HUES48 (cell line): ENCODE measurements at regions not wholly inside any gene's neighbourhood (a gene's known extent, or its start where the extent isn't known, plus 50 kb on each side); places are given as distances from the start of the nearest gene placed in this dataset.
"Not testable (repeated sequence)": the region's sequence is repeated elsewhere in the genome, so short reads cannot be mapped to it uniquely, and the experiment has no call there.

ENCODE experiments used
- H3K27ac ChIP-seq: one replicate; pipeline ENCODE4 v1.7.0; 2013; ENCODE audit warnings: low read depth, low read length, inconsistent platforms
- H3K27me3 ChIP-seq: 2 replicates; pipeline ENCODE4 v1.6.1; 2013; ENCODE audit warnings: mild to moderate bottlenecking, low read length; ENCODE audit not compliant: control insufficient read depth, insufficient read depth
- H3K36me3 ChIP-seq: 2 replicates; pipeline ENCODE4 v1.6.1; 2013; ENCODE audit warnings: low read length; ENCODE audit not compliant: control insufficient read depth, insufficient read depth
- H3K4me1 ChIP-seq: 2 replicates; pipeline ENCODE4 v1.6.1; 2013; ENCODE audit warnings: mild to moderate bottlenecking, low read length; ENCODE audit not compliant: control insufficient read depth, insufficient read depth
- H3K4me3 ChIP-seq: 2 replicates; pipeline ENCODE4 v1.5.1; 2013; ENCODE audit warnings: mild to moderate bottlenecking, low read depth, low read length
- H3K9ac ChIP-seq: 2 replicates; pipeline ENCODE4 v1.6.1; 2013; ENCODE audit warnings: mild to moderate bottlenecking, low read depth, low read length, moderate library complexity
- H3K9me3 ChIP-seq: 2 replicates; pipeline ENCODE4 v1.6.1; 2013; ENCODE audit warnings: low read length; ENCODE audit not compliant: control insufficient read depth, insufficient read depth

DNA sequence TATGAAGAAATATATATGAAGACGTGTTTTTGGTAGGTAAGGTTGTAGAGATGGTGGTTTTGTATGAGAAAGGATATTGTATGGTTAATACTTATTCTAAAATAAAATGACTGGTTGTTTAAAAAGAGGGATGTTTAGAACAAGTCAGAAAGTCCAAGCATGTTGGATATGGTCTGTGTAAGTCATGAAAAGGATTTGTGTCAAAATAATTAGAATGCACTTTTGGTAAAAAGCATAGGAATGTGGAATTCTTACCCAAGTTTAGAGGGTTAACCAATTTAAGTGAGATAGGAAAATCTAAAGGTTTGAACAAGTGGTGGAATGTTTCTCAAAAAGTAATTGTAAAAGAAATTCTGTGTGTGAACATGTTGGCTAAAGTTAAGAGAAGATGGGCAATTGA, 1556.5 kb upstream of the C9orf72 start:
- Histone ChIP-seq H3K4me3 (no peak overlapping the region; the same call in 1 of the 2 replicates), H3K4me1 (no peaks in the 10 kb centered on the region), H3K27ac (no peak overlapping the region), H3K27me3 (no peaks in the 10 kb centered on the region), H3K9ac (no peak overlapping the region), H3K9me3 (peaks cover 62% of the 10 kb centered on the region), H3K36me3 (no peaks in the 10 kb centered on the region)

DNA sequence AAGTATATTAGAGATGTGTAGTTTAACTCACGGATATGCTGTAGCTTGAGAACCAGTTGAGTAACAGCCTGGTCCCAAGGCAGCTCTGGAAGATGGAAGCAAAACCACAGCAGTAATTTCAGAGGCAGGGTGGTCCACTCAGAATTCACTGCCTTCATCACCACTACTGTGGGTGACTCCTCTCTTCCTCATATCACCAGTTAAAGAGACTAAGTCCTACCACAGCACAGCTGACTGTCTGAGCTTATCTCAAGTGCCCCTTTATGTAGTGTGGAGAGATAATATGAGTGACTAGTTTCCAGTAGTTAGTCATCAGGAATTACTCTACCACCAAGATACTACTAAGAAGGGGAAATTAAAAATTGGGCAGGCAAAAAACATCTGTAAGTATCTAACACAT, 1571.2 kb upstream of the C9orf72 start:
- Histone ChIP-seq H3K9ac (no peak overlapping the region), H3K4me1 (no peaks in the 10 kb centered on the region), H3K27ac (no peak overlapping the region), H3K4me3 (no peak overlapping the region), H3K9me3 (no peaks in the 10 kb centered on the region), H3K36me3 (no peaks in the 10 kb centered on the region), H3K27me3 (no peaks in the 10 kb centered on the region)

DNA sequence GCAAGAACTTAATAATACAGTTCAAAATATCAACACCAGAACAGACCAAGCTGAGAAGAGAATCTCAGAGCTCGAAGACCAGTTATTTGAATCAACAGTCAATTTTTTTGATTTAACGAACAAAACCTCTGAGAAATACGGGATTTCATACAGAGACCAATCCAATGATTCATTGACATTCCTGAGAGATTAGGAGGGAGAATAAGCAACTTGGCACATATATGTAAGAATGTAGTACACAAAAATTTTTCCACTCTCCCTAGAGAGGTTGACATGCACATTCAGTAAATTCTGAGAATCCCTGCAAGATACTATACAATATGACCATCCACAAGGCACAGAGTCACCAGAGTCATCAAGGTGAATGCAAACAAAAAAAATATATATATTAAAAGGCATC, 1577.3 kb upstream of the C9orf72 start:
- Histone ChIP-seq H3K9ac (no peak overlapping the region), H3K27me3 (no peaks in the 10 kb centered on the region), H3K4me3 (no peak overlapping the region), H3K27ac (no peak overlapping the region), H3K4me1 (no peaks in the 10 kb centered on the region), H3K9me3 (no peaks in the 10 kb centered on the region), H3K36me3 (no peaks in the 10 kb centered on the region)

DNA sequence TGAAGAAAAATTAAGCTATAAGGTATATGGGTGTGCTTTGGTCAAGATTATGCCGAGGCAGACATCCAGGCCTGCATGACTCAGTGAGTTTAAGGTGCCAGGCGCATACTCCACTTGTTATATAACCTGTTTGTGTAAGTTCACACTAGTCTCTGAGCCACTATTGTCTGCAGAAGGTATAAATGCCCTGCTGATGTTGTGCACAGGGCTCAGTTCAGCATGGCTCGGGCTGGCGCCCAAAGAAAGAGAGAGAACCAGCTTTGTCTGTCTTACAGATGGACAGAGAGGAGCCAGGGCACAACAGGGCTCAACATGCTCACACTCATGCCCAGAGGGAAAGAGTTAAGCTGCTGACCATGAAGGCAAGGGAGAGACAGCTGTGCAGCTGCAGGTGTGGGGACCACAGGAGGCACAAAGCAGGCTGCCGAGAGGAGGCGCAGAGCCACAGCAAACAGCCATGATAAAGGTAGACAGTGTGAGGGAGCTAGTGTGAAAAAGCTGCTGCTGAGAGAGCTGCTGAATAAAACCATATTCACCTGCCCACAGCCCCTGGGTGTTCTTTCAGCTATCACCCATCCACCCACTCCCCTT, 1587.6 kb upstream of the C9orf72 start:
- no peaks in the 10 kb centered on the region for H3K27me3 ChIP-seq
- H3K4me3 ChIP-seq: no peak overlapping the region
- H3K9me3 ChIP-seq: no peaks in the 10 kb centered on the region
- peaks cover 4% of the 10 kb centered on the region; the same call in 1 of the 2 replicates for H3K4me1 ChIP-seq
- H3K36me3 ChIP-seq: no peaks in the 10 kb centered on the region
- no peak overlapping the region for H3K9ac ChIP-seq
- H3K27ac ChIP-seq: no peak overlapping the region

DNA sequence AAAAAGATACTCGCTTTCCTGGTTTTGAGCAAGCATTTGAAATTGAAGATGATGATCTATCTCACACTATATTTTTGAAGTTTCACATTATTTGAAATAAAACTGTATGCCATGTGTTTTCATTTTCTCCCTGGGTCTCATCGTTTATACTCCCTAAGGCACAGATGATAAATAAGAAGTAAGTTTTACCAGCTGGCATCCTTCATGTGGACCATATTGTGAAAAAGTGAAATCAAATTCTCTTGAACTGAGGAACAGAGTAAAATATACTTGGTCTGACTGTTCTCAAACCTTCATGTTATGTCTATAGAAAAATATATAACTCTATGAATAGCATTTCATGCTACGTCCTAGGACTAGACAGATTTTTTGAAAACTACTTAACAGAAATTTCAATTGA, 1600.9 kb upstream of the C9orf72 start:
- no peaks in the 10 kb centered on the region for H3K9me3 ChIP-seq
- no peak overlapping the region for H3K4me3 ChIP-seq
- no peak overlapping the region for H3K27ac ChIP-seq
- H3K27me3 ChIP-seq: no peaks in the 10 kb centered on the region
- H3K9ac ChIP-seq: no peak overlapping the region
- no peaks in the 10 kb centered on the region for H3K4me1 ChIP-seq
- no peaks in the 10 kb centered on the region for H3K36me3 ChIP-seq

DNA sequence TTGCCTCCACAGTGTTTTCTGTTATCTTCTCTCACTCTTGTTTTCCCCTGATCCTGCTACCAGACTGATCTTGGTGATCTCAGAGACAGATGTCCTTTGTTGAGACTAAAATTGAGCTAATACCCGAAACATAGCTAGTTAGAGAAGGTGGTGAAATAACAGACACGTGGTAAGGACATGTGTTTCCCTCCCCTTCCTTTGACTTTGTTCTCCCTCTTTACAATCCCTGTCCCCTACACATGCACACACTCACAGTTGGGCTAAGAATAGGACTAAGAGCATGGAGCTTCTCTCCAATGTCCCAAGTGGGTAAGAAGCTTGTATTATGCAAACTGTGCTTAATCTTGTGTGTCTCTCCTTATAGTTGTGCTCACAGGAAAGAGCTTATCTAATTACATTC, 1603.0 kb upstream of the C9orf72 start:
- H3K4me1 ChIP-seq: peaks cover 10% of the 10 kb centered on the region
- no peak overlapping the region for H3K9ac ChIP-seq
- H3K4me3 ChIP-seq: no peak overlapping the region
- no peak overlapping the region for H3K27ac ChIP-seq
- no peaks in the 10 kb centered on the region for H3K36me3 ChIP-seq
- H3K27me3 ChIP-seq: no peaks in the 10 kb centered on the region
- H3K9me3 ChIP-seq: no peaks in the 10 kb centered on the region

GRCh38 chr9:29176786-29177185, 1603.5 kb upstream of the C9orf72 start:
- Histone ChIP-seq H3K27me3 (no peaks in the 10 kb centered on the region), H3K4me1 (peaks cover 16% of the 10 kb centered on the region), H3K9me3 (no peaks in the 10 kb centered on the region), H3K27ac (no peak overlapping the region), H3K4me3 (no peak overlapping the region), H3K36me3 (no peaks in the 10 kb centered on the region), H3K9ac (no peak overlapping the region)

- H3K27ac ChIP-seq: no peak overlapping the region
- H3K9me3 ChIP-seq: no peaks in the 10 kb centered on the region
- H3K27me3 ChIP-seq: no peaks in the 10 kb centered on the region
- H3K36me3 ChIP-seq: no peaks in the 10 kb centered on the region
- H3K4me1 ChIP-seq: peaks cover 22% of the 10 kb centered on the region
- H3K4me3 ChIP-seq: no peak overlapping the region
- no peak overlapping the region for H3K9ac ChIP-seq
Observed at GRCh38 chr9:29183971-29184370, 1610.7 kb upstream of the C9orf72 start.

- not testable (repeated sequence) for H3K4me1 ChIP-seq, H3K27me3 ChIP-seq, H3K27ac ChIP-seq, H3K9me3 ChIP-seq, H3K4me3 ChIP-seq, H3K36me3 ChIP-seq, H3K9ac ChIP-seq
Observed at GRCh38 chr9:29188771-29189170, 1615.5 kb upstream of the C9orf72 start.

- H3K27ac ChIP-seq, H3K36me3 ChIP-seq, H3K4me3 ChIP-seq, H3K4me1 ChIP-seq, H3K9me3 ChIP-seq, H3K9ac ChIP-seq, H3K27me3 ChIP-seq: not testable (repeated sequence)
Observed at GRCh38 chr9:29189221-29189620, 1615.9 kb upstream of the C9orf72 start.

DNA sequence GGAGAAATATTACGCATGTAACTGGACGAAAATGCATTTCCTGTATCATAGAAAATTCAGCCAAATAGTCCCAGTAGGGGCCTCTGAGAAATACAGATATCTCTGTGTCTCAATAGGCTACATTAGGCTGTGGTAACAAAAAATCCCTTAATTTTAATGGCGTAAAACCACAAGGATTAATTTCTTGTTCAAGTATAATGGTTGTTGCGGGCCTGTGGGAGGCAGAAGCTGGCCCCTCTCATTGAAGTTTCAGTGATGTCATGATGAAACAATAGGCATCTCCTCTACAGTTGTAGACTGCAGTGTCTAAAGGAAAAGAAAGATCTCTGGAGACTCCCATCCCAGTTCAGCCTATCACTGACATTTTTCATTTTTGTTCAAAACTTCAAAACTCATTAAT, 1625.6 kb upstream of the C9orf72 start:
- H3K4me1 ChIP-seq: no peaks in the 10 kb centered on the region
- no peak overlapping the region for H3K4me3 ChIP-seq
- no peaks in the 10 kb centered on the region for H3K36me3 ChIP-seq
- no peaks in the 10 kb centered on the region for H3K9me3 ChIP-seq
- no peak overlapping the region for H3K27ac ChIP-seq
- no peaks in the 10 kb centered on the region for H3K27me3 ChIP-seq
- no peak overlapping the region for H3K9ac ChIP-seq

- Histone ChIP-seq H3K4me1 (no peaks in the 10 kb centered on the region), H3K27ac (no peak overlapping the region), H3K9ac (no peak overlapping the region), H3K4me3 (no peak overlapping the region), H3K9me3 (no peaks in the 10 kb centered on the region), H3K27me3 (no peaks in the 10 kb centered on the region), H3K36me3 (no peaks in the 10 kb centered on the region)
Observed at GRCh38 chr9:29199975-29200374, 1626.7 kb upstream of the C9orf72 start.
